Activated CD4-positive, alpha-beta T cell treated with anti-CD3 and anti-CD28 coated beads, Interleukin-2, amount 50 U/mL, for 1 hour (primary cell): ENCODE measurements at regions not wholly inside any gene's neighbourhood (a gene's known extent, or its start where the extent isn't known, plus 50 kb on each side); places are given as distances from the start of the nearest gene placed in this dataset.

Experiments used
- DNase-seq: peaks from one replicate; pipeline ENCODE4 v3.0.0-alpha.2; 2020

DNA sequence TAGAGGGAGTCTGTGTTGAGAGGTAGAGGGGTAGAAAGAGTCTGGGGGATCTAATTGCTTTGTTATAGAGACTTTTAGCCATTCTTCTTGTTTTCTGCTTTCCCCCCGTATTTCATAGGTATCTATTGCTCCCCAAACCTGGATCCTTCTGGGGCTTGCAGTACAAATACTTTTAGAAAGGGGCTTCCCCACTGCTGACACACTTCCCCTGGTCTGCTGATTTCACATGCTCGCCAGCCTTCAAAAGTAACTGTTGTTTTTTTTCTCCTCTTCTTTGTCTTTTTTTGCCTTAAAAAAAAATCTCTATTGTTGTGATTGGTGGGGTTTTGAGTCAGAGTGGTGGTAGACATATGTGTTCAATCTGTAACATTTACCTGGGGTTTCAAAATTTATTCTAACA, 300.6 kb upstream of the AZI2 start:
- no peak for DNase-seq

DNA sequence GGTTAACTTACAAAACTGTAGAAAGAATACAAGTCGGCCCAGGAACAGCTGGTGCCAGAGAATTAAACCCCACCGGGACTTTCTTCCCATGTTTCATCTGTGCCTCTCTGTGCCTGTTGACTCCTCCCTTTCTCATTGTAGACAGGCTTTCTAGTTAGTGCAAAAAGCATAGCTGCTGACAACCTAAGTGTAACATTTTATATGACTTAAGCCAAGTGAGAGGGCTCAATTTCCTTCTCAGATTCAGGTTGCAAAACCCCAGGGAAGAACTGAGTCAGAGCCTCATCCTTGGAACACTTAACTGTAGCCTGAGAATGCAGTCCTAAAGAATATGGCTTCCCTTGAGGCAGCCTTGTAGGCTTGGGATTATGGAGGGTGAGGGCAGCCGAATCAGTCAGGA, 302.5 kb upstream of the AZI2 start:
- DNase-seq, result no peak

DNA sequence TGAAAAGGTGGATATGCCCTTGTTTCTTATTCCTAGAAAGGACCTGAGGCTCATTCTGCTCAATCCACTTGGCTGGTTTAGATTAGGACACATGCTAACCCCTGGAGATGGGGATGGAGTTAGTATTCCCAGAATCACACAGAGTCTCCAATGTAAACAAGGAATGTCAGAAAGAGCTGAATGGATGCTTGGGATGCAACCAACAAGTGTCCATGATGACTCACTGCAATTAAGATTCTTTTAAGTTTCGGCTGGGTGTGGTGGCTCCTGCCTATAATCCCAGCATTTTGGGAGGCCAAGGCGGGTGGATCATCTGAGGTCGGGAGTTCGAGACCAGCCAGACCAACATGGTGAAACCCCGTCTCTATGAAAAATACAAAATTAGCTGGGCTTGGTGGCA, 315.5 kb upstream of the AZI2 start:
- DNase-seq, result no peak

DNA sequence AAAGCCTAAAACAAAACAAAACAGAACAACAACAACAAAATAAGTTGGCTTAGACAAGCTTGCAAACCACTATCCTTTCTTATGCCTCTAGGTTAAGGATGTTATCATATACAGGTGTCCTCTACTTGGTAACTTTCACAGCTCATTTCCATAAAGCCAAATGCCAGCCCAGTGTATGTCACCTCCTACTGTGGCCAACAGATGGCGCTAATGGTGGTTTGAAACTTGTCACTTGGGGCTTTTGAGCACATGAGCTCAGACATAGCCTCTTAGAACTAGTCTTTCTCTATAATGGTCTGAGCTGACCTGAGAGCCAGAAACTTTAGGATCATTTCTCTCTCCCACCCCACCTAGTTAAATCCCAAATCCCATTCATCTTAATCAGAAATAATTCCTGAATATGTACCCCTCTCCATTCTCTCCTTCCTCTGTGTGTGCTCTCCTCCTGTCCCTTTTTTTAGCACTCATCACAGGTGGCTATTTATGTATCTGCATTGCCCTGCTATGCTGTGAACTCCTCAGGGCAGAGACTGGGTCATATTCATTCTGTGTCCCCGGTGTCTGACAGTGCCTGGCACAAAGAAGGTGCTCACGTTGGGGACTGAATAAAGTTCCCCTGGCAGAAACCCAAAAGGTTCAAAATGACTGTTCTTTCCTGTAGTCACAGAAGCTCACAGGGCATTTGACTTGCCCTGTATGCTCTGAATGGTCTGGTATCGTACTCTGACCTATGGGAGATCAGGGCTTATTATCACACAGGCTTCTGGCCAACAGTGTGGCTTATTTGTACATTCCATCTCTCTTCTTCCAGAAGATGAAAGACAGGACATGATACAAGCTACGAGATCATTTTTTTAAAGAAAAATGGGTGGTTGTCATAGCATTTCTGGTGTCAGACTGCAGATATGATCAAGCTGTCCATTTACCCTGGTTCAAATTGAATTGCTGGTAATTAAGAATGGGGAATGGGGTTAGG, 319.3 kb upstream of the AZI2 start:
- DNase-seq, result peak; percentile 25

DNA sequence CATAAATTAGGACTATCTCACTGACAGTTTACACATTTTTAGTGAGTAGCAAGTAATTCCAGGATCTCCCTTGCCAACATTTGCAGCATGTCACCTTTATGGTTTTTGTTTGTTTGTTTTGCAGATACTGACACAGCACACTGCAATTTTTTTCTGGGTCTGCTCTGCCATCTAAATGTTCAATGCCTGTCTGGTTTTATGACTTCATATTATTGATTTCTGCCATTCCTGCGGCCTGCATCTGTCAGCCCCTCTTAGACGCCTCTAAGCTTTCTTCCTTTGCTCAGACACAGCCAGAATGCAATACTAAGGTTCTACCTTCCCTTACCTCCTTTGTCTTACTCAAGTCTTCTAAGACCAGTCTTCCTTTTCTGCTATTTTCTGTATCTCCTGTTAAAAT, 321.2 kb upstream of the AZI2 start:
- DNase-seq, result no peak

DNA sequence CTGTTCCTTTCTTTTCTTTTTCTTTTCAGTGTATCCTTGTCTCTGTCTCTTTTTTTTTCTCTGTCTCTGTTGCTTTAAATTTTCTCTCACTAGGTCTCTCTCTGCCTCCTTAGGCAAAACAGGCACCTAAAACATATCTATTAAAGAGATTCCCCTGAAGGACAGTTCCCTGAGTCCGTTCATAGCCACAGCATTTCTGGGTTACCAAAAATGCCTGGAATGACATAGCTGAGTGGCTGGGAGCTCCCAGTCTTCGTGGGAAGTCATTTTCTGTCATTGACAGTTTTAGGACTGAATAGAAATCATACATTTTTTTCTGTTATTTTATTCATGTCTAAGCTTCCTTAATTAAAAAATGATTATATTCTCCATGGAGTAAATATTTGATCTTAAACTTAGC, 323.8 kb upstream of the AZI2 start:
- DNase-seq, result no peak

DNA sequence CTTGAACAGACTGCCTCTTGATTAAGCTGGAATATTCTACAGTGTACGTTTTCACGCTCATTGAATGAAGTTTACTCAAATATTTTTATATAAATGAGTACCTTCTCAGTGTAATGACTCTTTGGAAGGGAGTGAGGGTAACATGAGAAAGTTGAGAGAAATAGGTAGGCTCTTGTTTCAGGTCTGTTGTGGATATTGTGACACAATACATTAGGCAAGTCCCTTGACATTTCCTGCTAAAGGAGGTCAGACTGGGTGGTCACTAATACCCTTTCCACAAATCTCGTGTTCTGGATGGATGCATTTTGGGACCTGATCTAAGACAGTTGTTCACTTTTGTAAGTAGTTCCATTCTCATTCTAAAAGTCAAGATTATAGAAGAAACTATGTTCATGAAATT, 324.8 kb upstream of the AZI2 start:
- no peak for DNase-seq

DNA sequence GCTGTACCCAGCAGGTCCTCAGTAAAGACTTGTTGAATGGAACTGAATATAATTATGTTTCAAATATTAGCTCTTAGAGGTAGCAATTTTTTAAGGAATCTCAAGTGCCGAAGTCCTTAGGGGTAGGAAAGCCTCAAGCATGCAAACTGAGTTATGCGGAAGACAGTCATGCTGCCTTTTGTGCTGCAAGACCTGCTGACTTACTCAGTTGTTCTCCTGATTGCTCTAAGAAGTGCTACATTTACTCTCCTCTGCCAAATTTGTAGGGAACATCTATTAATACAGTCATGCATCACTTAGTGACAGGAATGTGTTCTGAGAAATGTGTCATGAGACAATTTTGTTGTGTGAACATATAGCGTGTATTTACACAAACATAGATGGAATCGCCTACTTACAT, 325.6 kb upstream of the AZI2 start:
- no peak for DNase-seq

DNA sequence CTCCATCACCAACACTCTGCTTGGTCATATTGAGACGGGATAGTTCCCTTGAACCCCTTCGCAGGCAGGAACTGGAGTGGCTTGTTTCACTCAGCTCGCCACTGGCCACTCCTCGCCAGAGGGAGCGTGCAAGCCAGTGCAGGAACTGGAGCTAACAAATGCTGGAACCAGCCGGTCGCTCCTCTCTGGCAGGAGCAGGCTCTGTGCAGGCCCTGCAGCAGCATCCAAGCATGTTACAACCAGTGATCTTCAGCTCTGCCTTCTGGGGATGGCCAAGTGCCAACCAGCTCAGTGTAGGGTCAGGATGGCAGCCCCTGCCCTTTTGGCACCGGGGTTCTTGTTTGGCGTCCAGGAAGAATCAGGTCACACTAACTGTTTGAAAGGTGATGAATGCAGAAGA, 329.0 kb upstream of the AZI2 start:
- no peak for DNase-seq

DNA sequence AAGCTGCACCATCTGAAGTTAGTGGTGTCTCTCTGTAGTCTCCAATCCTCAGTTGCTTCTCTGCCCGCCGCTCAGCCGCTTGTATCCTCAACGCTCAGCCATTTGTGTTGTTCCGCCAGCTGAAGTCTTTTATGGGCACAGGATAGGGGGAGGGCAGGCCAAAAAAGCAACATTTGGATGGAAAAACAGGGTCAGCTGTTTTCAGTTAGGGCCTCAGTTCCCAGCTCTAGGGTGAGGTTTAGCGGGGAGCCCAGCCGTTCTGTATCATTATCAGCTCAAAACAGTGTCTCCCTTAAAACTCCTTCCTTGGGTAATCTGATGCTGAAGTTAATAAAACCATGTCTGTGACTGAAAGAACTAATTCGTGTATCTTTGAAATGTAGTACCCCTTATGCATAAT, 329.5 kb upstream of the AZI2 start:
- no peak for DNase-seq

DNA sequence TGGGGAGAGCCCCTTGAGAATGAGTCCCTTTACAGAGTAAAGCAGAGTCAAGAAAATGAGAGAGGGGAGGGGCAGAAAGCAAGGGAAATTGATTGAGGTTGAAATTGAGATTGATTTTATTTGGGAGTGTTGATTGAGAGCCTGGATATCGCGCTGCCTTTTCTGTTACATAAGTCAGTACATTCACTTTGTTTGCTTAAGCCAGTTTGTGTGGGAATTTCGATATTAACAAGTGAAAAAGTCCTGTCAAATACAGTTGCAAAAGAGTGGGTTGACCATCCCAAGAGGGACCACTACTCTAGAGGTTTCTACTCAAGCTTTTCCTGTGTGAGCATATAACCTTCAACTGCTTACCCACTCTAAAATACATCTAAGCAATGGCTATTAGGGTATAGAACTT, 331.4 kb upstream of the AZI2 start:
- no peak for DNase-seq

DNA sequence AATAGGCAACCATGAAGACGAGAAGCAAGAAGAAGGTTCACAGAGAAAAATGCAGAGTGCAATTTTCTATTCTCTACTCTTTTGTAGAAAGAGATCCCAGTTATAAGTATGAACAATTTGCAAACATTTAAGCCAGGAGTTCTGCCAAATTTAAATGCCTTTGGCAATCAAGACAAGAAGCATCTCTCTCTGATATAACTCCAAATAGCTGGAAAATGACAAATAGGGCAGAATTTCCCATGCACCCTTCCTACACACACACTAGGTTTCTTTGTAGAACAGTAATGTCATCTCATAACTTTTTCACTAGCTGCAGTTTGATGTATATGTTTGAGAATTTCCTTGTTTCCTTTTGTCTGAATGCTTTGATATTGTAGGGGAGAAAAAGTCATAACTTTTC, 333.5 kb upstream of the AZI2 start:
- no peak for DNase-seq

DNA sequence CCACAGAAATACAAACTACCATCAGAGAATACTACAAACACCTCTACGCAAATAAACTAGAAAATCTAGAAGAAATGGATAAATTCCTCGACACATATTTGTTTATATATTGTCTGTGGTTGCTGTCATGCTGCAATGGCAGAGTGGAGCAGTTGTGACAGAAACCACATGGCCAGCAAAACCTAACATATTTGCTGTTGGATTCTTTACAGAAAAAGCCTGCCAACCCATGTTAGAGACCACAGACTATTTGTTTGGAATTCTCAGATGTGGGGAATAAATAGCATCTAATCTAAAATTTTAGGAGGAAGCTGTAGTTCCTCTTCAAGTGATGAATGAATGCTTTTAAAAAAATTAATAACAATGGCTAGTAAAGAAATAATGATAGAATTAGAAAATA, 341.6 kb upstream of the AZI2 start:
- DNase-seq, result no peak

DNA sequence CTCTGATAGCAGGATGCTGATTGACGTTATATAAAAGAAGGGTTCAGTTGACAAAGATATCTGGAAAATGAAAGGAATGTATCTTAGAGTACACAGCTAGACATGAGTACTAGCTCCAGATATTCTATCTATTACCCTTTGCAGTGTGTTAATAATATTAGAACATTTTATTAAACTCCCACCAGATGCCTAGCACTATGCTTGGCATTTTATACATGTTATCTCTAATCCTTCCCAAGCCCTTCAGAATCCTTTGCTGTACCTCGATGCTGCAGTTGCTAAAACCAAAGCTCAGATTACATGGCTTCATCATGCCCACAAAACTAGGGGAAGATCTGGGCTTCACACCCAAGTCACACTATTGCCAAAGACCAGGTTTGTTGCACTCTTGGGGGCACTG, 350.1 kb upstream of the AZI2 start:
- DNase-seq, result no peak

DNA sequence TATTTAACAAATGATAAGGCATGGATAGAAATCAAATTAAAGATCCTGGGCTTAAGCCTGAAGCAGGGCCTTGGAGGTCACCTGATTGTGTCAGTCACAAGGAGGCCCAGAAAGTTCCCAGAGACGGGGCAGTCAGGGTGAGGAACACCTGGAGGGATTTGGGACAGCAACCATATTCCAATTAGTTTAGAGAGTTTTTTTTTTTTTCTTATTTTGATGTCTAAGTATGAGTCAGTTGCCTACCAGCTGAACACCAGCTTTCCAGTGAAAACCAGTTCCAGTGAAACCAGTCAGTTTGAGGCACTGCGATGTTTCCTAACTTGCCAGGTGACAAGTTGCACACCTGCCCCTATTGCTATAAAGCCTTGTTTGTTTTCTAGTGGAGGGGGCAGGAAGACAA, 350.7 kb upstream of the AZI2 start:
- DNase-seq, result no peak

DNA sequence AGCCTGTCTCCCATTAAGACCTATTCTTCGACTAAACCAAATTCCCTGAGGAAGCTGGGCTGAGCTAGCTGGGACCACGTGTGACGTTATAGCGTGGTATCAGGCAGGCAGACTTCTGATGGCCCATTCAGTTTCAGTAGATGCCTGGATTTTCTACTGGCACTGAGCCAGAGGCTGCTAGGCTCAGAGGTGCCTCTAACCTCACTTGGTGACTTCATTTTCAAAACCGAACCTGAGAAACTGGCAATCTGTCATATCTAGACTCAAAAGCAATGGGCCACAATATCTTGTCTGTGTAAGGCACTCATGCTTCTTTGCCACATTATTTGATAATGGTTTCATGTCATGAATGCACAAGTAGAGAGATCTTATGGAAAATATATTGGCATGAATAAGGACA, 352.1 kb upstream of the AZI2 start:
- no peak for DNase-seq

DNA sequence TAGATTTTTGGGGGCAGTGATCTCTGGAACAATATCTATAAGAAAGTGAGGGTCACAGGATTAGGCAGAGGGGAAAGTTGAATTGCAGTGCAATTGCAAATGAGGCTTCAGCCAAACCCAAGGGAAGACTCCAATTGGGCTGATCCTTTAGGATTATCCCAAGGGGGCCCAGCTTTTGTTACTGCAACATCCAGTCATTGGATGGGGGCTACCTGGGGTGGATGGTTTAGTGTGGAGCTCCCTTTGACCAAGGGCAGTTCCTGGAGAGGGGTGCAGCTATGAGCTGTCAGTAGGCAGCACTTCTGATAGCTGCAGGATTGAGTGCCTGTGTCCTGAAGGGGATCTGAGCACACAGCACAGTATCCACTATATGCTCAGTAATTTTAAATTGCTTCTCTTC, 355.2 kb upstream of the AZI2 start:
- DNase-seq, result no peak

DNA sequence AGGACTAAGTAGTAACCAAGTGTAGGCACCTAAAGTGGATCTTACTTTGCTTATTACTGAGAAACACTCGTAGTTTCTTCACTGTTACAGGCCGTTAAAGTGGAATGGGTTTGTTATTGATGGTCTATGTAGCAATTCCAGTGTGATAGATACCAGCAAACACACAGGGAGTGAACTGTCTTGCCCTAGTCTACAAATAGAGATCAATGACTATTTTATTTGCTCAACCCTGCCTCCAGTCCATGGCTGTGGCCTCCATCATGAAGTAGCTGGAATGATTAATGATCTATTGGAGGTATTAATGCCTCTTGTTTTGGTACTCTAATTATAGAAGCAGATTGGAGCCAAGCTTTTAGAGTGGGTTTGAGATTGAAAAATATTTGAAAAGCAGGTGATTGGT, 362.7 kb upstream of the AZI2 start:
- DNase-seq, result no peak

DNA sequence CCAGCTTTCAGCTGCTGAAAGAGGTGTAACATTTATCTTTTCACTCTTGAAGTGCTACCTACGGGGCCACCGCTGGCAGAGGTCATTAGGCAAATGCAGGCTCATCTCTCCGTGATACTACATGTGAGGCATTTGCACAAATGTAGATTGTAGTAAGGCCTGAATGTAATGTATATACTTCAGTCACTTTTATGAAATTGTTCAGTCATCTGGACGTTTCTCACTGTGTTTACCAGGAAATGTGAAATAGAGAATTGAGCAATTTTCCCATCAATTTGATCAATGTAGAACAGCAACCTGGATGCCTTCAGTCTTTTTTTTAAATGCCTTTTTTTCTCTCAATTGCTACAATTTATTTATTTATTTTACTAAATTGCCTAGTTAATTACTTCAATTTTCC, 368.3 kb upstream of the AZI2 start:
- no peak for DNase-seq

DNA sequence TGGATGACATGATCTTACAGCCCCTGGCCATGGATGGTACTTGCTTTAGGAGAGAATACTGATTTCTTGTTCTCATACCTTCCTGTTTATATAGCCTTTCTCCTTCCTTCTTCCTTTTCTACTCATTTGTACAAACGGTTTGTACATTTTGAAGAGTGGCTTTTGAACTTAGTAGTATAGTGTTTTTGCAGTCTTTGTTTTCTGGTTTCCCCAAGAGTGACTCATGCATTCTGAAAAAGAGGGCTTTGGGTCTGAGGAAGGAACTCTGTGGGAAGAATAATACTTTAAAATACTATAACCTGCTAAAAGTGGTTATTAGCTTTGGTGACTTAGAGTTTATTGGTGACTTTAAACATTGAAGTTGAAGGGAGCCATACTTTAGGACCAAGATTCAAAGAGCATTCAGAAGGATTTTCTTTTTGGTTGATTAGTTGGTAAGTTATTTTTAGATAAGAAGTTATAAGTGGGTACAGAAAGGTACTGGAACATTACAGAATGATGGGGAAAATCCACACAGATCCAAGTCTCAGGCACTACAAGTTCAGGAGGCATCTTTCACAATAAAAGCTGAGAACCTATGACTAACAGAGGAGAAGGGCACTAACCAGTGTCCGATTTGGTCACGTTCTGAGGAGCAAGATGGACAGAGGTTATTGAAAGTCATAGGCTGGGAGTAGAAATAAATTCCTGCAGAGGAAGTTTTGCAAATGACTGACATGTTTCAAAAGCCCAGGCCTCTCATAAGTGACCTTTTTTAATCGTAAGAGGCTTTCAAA, 369.6 kb upstream of the AZI2 start:
- DNase-seq, result no peak

DNA sequence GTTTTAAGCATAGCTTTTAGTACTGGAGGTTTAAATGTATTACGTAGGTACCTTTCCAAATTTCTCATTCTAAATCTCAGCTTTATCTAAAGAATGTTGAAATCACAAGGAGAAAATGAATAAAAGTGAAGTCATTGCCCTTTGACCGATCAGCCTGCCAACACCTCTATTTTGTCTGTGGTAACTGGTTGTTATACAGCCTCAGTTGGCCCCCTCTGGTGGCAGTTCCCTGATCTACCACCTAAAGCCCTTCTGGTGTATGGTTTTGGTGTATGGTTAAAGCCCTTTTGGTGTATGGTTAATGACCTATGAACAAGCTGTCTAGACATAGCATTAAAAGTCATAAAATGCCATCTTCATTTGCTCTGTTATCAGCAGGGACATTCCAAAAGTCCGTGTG, 378.2 kb upstream of the AZI2 start:
- no peak for DNase-seq

DNA sequence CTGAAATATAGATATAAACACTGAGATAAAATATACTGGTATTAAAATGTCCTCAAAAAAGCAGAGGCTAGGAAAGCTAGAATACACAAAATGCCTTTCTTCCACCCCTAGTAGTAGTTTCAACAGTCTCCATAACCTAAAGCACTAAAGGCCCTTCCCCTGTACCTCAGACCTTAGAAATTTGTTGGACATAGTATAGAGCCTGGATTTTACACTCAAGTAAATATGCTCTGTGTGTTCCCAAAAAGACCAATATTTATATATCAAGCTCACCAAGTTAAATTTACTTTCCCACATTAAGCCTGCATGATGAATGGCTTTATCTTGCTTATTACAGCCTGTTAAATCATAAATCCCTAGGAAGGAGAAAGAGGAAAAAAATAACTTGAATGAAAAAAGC, 378.7 kb upstream of the AZI2 start:
- no peak for DNase-seq

DNA sequence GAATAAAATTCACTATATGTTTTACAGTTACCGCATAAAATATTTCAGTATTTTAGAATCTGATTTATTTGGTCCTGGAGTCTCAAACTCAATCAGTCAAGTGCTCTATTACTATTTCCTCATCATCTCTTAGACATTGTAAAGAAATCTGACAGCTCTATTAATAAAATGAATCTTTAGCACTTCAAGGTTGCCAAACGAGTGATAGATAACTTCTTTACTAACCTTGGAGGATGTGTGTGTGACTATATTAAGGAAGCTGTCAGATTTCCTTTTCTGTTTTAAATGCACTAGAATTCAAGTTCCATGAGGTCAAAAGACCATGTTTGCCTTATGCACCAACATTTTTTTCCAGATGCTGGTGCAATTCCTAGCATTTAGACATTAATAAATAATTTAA, 389.8 kb upstream of the AZI2 start:
- no peak for DNase-seq

DNA sequence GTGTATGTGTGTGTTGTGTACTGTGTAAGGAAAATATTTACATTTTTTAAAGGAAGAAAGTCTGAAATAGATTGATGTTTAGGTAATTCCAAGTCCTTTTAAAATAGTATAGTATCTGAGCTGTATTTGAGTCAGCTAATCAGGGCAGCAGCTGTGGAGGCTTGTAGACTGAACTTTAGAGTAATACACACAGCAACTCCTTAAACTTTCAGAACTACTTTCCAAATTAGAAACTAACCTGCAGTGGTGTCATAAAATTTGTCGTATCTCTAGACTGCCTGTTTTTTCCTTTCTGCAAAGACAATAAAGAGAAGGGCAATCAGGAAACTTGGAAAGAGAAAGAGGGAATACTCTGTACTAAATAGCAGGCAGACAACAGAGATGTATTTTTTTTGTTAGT, 391.0 kb upstream of the AZI2 start:
- DNase-seq, result no peak

DNA sequence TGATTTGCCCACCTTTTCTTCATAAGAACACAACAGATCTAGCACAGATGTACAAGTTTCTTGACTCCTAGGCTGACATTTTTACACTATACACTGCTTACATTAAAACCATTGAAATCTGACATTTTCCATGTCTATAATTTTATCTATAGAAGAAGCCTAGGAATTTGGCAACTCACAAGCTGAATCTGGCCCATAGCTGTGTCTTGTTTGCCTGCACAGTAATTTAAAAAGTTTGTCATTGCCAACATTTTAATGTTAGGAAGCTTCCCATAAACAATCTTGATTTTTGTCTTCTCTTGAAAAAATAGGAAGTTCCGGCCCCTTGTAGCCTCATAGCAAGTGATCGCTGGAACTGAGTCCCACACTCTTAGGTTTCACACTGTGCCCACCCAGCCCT, 394.6 kb upstream of the AZI2 start:
- no peak for DNase-seq
